ENCODE measurements at regions not wholly inside any gene's neighbourhood (a gene's known extent, or its start where the extent isn't known, plus 50 kb on each side); places are given as distances from the start of the nearest gene placed in this dataset.

DNA sequence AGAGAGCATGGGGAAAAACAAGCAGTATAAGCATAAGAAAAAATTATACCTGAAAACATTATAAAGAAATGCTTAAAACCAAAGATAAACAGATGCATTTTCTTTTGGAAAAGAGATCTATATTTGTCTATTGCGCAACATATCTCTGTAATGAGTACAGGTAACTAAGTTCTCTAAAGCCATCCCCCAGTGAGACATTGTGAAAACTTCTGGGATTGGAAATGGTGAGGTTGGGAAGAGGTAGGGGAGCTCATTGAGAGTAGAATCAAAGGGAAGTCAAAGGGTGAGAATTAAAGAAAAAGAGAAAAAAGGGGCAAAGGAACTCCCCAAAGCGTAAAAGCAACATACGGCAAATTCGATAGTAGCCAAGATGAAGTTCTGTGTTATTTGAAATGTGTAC is 257.9 kb upstream of the RBFOX1 start:
- no CpG with 5 or more reads among the region's 4 CpGs for WGBS (ENCODE audit: extremely low coverage, insufficient coverage, insufficient read length)
- no peaks in the 10 kb centered on the region for H3K36me3 ChIP-seq (ENCODE audit: control insufficient read depth in 1 of 2, insufficient read depth in 2 of 2, low read length in 2 of 2)
- H2BK5ac ChIP-seq (ENCODE audit: low read depth, low read length, poor library complexity) = no peak overlapping the region
- no peak overlapping the region for H3K4ac ChIP-seq (ENCODE audit: low read depth, low read length)
- no peak overlapping the region for H2AK5ac ChIP-seq (ENCODE audit: low read length)
- no peak overlapping the region for H2BK12ac ChIP-seq (ENCODE audit: low read length)
- H3K4me3 ChIP-seq (ENCODE audit: low read depth, low read length) = no peak overlapping the region
- no peak overlapping the region for H2BK120ac ChIP-seq (ENCODE audit: insufficient read depth, low read length, poor library complexity)
- no peaks in the 10 kb centered on the region for H3K9me3 ChIP-seq (ENCODE audit: insufficient read depth, low read depth, low read length)
- H3K4me1 ChIP-seq (ENCODE audit: control insufficient read depth in 1 of 2, insufficient read depth in 2 of 2, low read length in 2 of 2) = no peaks in the 10 kb centered on the region
- H3K14ac ChIP-seq (ENCODE audit: low read length) = no peak overlapping the region
- H3K27me3 ChIP-seq (ENCODE audit: insufficient read depth, low read length) = no peaks in the 10 kb centered on the region
- H4K12ac ChIP-seq (ENCODE audit: low read depth, low read length) = no peak overlapping the region
- H3K18ac ChIP-seq (ENCODE audit: low read length) = no peak overlapping the region
- H2AFZ ChIP-seq (ENCODE audit: insufficient read depth, low read length, poor library complexity) = no peak overlapping the region
- no peak overlapping the region for H4K91ac ChIP-seq (ENCODE audit: low read depth, low read length)
- no peak overlapping the region for H4K8ac ChIP-seq (ENCODE audit: low read depth, low read length)
- H3K9ac ChIP-seq (ENCODE audit: low read length) = no peak overlapping the region
- no peak overlapping the region for H3K4me2 ChIP-seq (ENCODE audit: low read length)
- no peaks in the 10 kb centered on the region for H3K79me1 ChIP-seq (ENCODE audit: low read length)
- H3K23ac ChIP-seq (ENCODE audit: low read length) = no peak overlapping the region
- no peaks in the 10 kb centered on the region for H3K79me2 ChIP-seq (ENCODE audit: control insufficient read depth, insufficient read depth, low read length, poor library complexity)
- no peak overlapping the region for H3K27ac ChIP-seq (ENCODE audit: low read depth, low read length)
- DNase-seq = no peak

DNA sequence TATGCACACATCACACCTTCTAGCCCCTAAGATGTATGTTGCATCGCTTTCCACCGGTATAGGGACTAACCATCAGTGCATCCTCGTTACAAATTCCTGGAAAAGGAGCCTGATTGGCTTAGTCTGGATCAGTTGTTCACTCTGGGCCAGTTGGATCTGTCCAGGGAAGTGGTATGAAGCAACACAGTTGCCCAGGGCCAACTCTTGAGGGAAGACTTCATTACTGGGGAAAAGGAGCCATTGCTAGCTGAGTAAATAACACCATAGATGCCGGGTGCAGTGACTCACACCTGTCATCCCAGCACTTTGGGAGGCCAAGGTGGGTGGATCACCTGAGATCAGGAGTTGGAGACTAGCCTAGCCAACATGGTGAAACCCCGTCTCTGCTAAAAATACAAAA is 275.2 kb upstream of the RBFOX1 start:
- Histone ChIP-seq H3K23ac (ENCODE audit: low read length) (no peak overlapping the region), H3K36me3 (ENCODE audit: control insufficient read depth in 1 of 2, insufficient read depth in 2 of 2, low read length in 2 of 2) (no peaks in the 10 kb centered on the region), H3K4me1 (ENCODE audit: control insufficient read depth in 1 of 2, insufficient read depth in 2 of 2, low read length in 2 of 2) (peaks cover 3 to 5% of the 10 kb centered on the region in 2 experiments), H3K27ac (ENCODE audit: low read depth, low read length) (peak overlapping the region; percentile 36), H3K79me1 (ENCODE audit: low read length) (no peaks in the 10 kb centered on the region), H3K4me2 (ENCODE audit: low read length) (no peak overlapping the region), H3K79me2 (ENCODE audit: control insufficient read depth, insufficient read depth, low read length, poor library complexity) (no peaks in the 10 kb centered on the region), H2AK5ac (ENCODE audit: low read length) (no peak overlapping the region), H2AFZ (ENCODE audit: insufficient read depth, low read length, poor library complexity) (no peak overlapping the region), H3K4ac (ENCODE audit: low read depth, low read length) (no peak overlapping the region), H4K91ac (ENCODE audit: low read depth, low read length) (no peak overlapping the region), H3K27me3 (ENCODE audit: insufficient read depth, low read length) (no peaks in the 10 kb centered on the region), H3K14ac (ENCODE audit: low read length) (no peak overlapping the region), H4K8ac (ENCODE audit: low read depth, low read length) (no peak overlapping the region), H3K9ac (ENCODE audit: low read length) (no peak overlapping the region), H2BK120ac (ENCODE audit: insufficient read depth, low read length, poor library complexity) (no peak overlapping the region), H4K12ac (ENCODE audit: low read depth, low read length) (no peak overlapping the region), H2BK5ac (ENCODE audit: low read depth, low read length, poor library complexity) (no peak overlapping the region), H2BK12ac (ENCODE audit: low read length) (no peak overlapping the region), H3K18ac (ENCODE audit: low read length) (no peak overlapping the region), H3K4me3 (ENCODE audit: low read depth, low read length) (no peak overlapping the region), H3K9me3 (ENCODE audit: insufficient read depth, low read depth, low read length) (no peaks in the 10 kb centered on the region)
- no CpG with 5 or more reads among the region's 5 CpGs for WGBS (ENCODE audit: extremely low coverage, insufficient coverage, insufficient read length)
- peak; percentile 21 to 41 for DNase-seq

- no peaks in the 10 kb centered on the region for H3K9me3 ChIP-seq (ENCODE audit: insufficient read depth, low read depth, low read length)
- no peak overlapping the region for H4K12ac ChIP-seq (ENCODE audit: low read depth, low read length)
- no peaks in the 10 kb centered on the region for H3K79me2 ChIP-seq (ENCODE audit: control insufficient read depth, insufficient read depth, low read length, poor library complexity)
- no peak overlapping the region for H3K4ac ChIP-seq (ENCODE audit: low read depth, low read length)
- no peak overlapping the region for H3K27ac ChIP-seq (ENCODE audit: low read depth, low read length)
- no peak overlapping the region for H3K14ac ChIP-seq (ENCODE audit: low read length)
- H3K79me1 ChIP-seq (ENCODE audit: low read length) = no peaks in the 10 kb centered on the region
- H2BK120ac ChIP-seq (ENCODE audit: insufficient read depth, low read length, poor library complexity) = no peak overlapping the region
- WGBS (ENCODE audit: extremely low coverage, insufficient coverage, insufficient read length) = no CpG with 5 or more reads among the region's 6 CpGs
- no peak overlapping the region for H3K4me2 ChIP-seq (ENCODE audit: low read length)
- no peak overlapping the region for H2AK5ac ChIP-seq (ENCODE audit: low read length)
- no peaks in the 10 kb centered on the region for H3K27me3 ChIP-seq (ENCODE audit: insufficient read depth, low read length)
- no peaks in the 10 kb centered on the region for H3K36me3 ChIP-seq (ENCODE audit: control insufficient read depth in 1 of 2, insufficient read depth in 2 of 2, low read length in 2 of 2)
- H3K23ac ChIP-seq (ENCODE audit: low read length) = no peak overlapping the region
- H2BK12ac ChIP-seq (ENCODE audit: low read length) = no peak overlapping the region
- DNase-seq = peak in 1 of 2 donors; percentile 24
- no peak overlapping the region for H2AFZ ChIP-seq (ENCODE audit: insufficient read depth, low read length, poor library complexity)
- H3K4me3 ChIP-seq (ENCODE audit: low read depth, low read length) = no peak overlapping the region
- H2BK5ac ChIP-seq (ENCODE audit: low read depth, low read length, poor library complexity) = no peak overlapping the region
- peaks cover 3 to 5% of the 10 kb centered on the region in 2 experiments for H3K4me1 ChIP-seq (ENCODE audit: control insufficient read depth in 1 of 2, insufficient read depth in 2 of 2, low read length in 2 of 2)
- H4K8ac ChIP-seq (ENCODE audit: low read depth, low read length) = no peak overlapping the region
- no peak overlapping the region for H4K91ac ChIP-seq (ENCODE audit: low read depth, low read length)
- H3K9ac ChIP-seq (ENCODE audit: low read length) = no peak overlapping the region
- no peak overlapping the region for H3K18ac ChIP-seq (ENCODE audit: low read length)
Measured at GRCh38 chr16:7055443-7055842, 277.2 kb upstream of the RBFOX1 start.

- Histone ChIP-seq H3K4me3 (ENCODE audit: low read depth, low read length) (no peak overlapping the region), H3K4me2 (ENCODE audit: low read length) (no peak overlapping the region), H3K23ac (ENCODE audit: low read length) (no peak overlapping the region), H3K4ac (ENCODE audit: low read depth, low read length) (no peak overlapping the region), H2AK5ac (ENCODE audit: low read length) (peak overlapping the region; percentile 46), H3K9me3 (ENCODE audit: insufficient read depth, low read depth, low read length) (no peaks in the 10 kb centered on the region), H3K79me1 (ENCODE audit: low read length) (no peaks in the 10 kb centered on the region), H2BK5ac (ENCODE audit: low read depth, low read length, poor library complexity) (no peak overlapping the region), H2BK120ac (ENCODE audit: insufficient read depth, low read length, poor library complexity) (no peak overlapping the region), H2AFZ (ENCODE audit: insufficient read depth, low read length, poor library complexity) (no peak overlapping the region), H3K27ac (ENCODE audit: low read depth, low read length) (no peak overlapping the region), H4K8ac (ENCODE audit: low read depth, low read length) (no peak overlapping the region), H2BK12ac (ENCODE audit: low read length) (no peak overlapping the region), H4K91ac (ENCODE audit: low read depth, low read length) (no peak overlapping the region), H3K27me3 (ENCODE audit: insufficient read depth, low read length) (no peaks in the 10 kb centered on the region), H4K12ac (ENCODE audit: low read depth, low read length) (no peak overlapping the region), H3K79me2 (ENCODE audit: control insufficient read depth, insufficient read depth, low read length, poor library complexity) (no peaks in the 10 kb centered on the region), H3K9ac (ENCODE audit: low read length) (no peak overlapping the region), H3K4me1 (ENCODE audit: control insufficient read depth in 1 of 2, insufficient read depth in 2 of 2, low read length in 2 of 2) (no peaks in the 10 kb centered on the region), H3K36me3 (ENCODE audit: control insufficient read depth in 1 of 2, insufficient read depth in 2 of 2, low read length in 2 of 2) (no peaks in the 10 kb centered on the region), H3K14ac (ENCODE audit: low read length) (no peak overlapping the region), H3K18ac (ENCODE audit: low read length) (no peak overlapping the region)
- WGBS (ENCODE audit: extremely low coverage, insufficient coverage, insufficient read length) = no CpG with 5 or more reads among the region's 4 CpGs
- peak in 1 of 2 donors; percentile 12 for DNase-seq
Measured at GRCh38 chr16:7051591-7052349, 280.9 kb upstream of the RBFOX1 start.
